GM12878 (cell line): ENCODE measurements at regions not wholly inside any gene's neighbourhood (a gene's known extent, or its start where the extent isn't known, plus 50 kb on each side); places are given as distances from the start of the nearest gene placed in this dataset.

Source experiments
- ATAC-seq: fragments of 200-7000 bp; cut with Tn5 transposase; 3 replicates; pipeline ENCODE4 v1.9.1; 2020; ENCODE audit warnings: mild to moderate bottlenecking, moderate library complexity
- BruUV-seq: library from RNA; stranded (reverse); fragments of 400-500 nt; replicated peaks from 2 replicates; lab custom pipeline; 2021; lab: Mats Ljungman, UMichigan
- CTCF ChIA-PET: fragments of 300-600 bp; sonication (Branson Sonifier 250); formaldehyde crosslinking; extraction: SDS; loops from one replicate; lab custom pipeline; 2021; ENCODE audit warnings: inconsistent platforms; lab: Yijun Ruan, JAX
- POLR2A ChIA-PET: fragments of 350-600 bp; formaldehyde crosslinking; extraction: SDS; loops from one replicate; lab custom pipeline; 2021; ENCODE audit warnings: inconsistent platforms; lab: Charles Lee
- RAD21 ChIA-PET: fragments of 300-600 bp; sonication (Branson Sonifier 250); formaldehyde crosslinking; loops from one replicate; lab custom pipeline; 2023; ENCODE audit warnings: antibody characterized with exemption; ENCODE audit not compliant: unreplicated experiment; lab: Charles Lee
- SMC1A ChIA-PET: fragments of 300-600 bp; sonication (Branson Sonifier 250); formaldehyde crosslinking; loops from one replicate; lab custom pipeline; 2023; ENCODE audit not compliant: unreplicated experiment, uncharacterized antibody; lab: Charles Lee
- DNase-seq: peaks from one replicate; pipeline ENCODE4 v3.0.0-alpha.2; 2011; ENCODE audit warnings: low read depth, low spot score
- FAIRE-seq: peaks from 3 replicates; lab custom pipeline; 2011; peaks lifted over from hg19 to GRCh38; lab: Jason Lieb, UNC
- H2AFZ ChIP-seq: 2 replicates; pipeline ENCODE4 v1.6.0; 2011; ENCODE audit warnings: low read depth, low read length, control low read depth; ENCODE audit not compliant: control insufficient read depth
- H3K27ac ChIP-seq: 2 replicates; pipeline ENCODE4 v1.5.1; 2011; ENCODE audit warnings: control low read depth; ENCODE audit not compliant: control insufficient read depth, insufficient read depth
- H3K27me3 ChIP-seq, 2 experiments: replicated peaks in 1 of 2; 2 replicates each; pipeline versions ENCODE4 v1.6.0 to v1.6.1; 2011; ENCODE audit warnings: low read length in 1 of 2; ENCODE audit not compliant: control insufficient read depth in 2 of 2, insufficient read depth in 2 of 2
- H3K36me3 ChIP-seq, 2 experiments: 2 replicates each; pipeline ENCODE4 v1.5.1; 2011; ENCODE audit warnings: low read length in 1 of 2; ENCODE audit not compliant: control insufficient read depth in 2 of 2, insufficient read depth in 2 of 2
- H3K4me1 ChIP-seq: 2 replicates; pipeline ENCODE4 v1.6.1; 2011; ENCODE audit warnings: mild to moderate bottlenecking, low read length, moderate library complexity, mixed read lengths; ENCODE audit not compliant: control insufficient read depth, insufficient read depth
- H3K4me2 ChIP-seq: 2 replicates; pipeline ENCODE4 v1.6.0; 2011; ENCODE audit warnings: control low read depth; ENCODE audit not compliant: control insufficient read depth, insufficient read depth
- H3K4me3 ChIP-seq: fragments of 200-600 bp; sonication (generic); 2 replicates; pipeline ENCODE4 v1.5.1; 2016
- H3K79me2 ChIP-seq: 2 replicates; pipeline ENCODE4 v1.6.0; 2011; ENCODE audit warnings: low read length; ENCODE audit not compliant: control insufficient read depth, insufficient read depth
- H3K9ac ChIP-seq: 2 replicates; pipeline ENCODE4 v1.8.0; 2011; ENCODE audit warnings: low read length, control low read depth, mixed read lengths; ENCODE audit not compliant: control insufficient read depth, insufficient read depth
- H3K9me3 ChIP-seq: replicated peaks from 3 replicates; pipeline ENCODE4 v1.5.1; 2011; ENCODE audit warnings: mild to moderate bottlenecking, low read length; ENCODE audit not compliant: control insufficient read depth, insufficient read depth
- H4K20me1 ChIP-seq: 2 replicates; pipeline ENCODE4 v1.6.0; 2011; ENCODE audit not compliant: control insufficient read depth, insufficient read depth
- ASH2L ChIP-seq: fragments of 300-600, 200-600 bp; sonication (generic); IDR thresholded peaks from 2 replicates; pipeline ENCODE4 v1.6.1; 2017; ENCODE audit warnings: low read depth, mild to moderate bottlenecking, borderline replicate concordance
- CBFB ChIP-seq: IDR thresholded peaks from 2 replicates; pipeline ENCODE4 v1.6.1; 2016; ENCODE audit warnings: antibody characterized with exemption, low read depth
- CBX5 ChIP-seq: sonication (generic); IDR thresholded peaks from 2 replicates; pipeline ENCODE4 v1.6.1; 2016; ENCODE audit warnings: low read depth, moderate library complexity, mild to moderate bottlenecking, inconsistent platforms
- CREB1 ChIP-seq: IDR thresholded peaks from 2 replicates; pipeline ENCODE4 v1.6.1; 2012; ENCODE audit warnings: low read depth, mild to moderate bottlenecking, inconsistent platforms
- EP300 ChIP-seq, 2 experiments: fragments of 150-350 bp in 1 of 2; IDR thresholded peaks; 2 replicates each; pipeline ENCODE4 v1.6.1; 2011 to 2012; ENCODE audit warnings: low read depth in 2 of 2, low read length in 2 of 2, borderline replicate concordance in 1 of 2, improper control_type of control experiment in 1 of 2, inconsistent platforms in 1 of 2; ENCODE audit not compliant: control insufficient read depth in 1 of 2
- HDAC2 ChIP-seq: fragments of 200-600 bp; sonication (generic); IDR thresholded peaks from 2 replicates; pipeline ENCODE4 v1.6.1; 2017
- IKZF2 ChIP-seq, 2 experiments: fragments of 450-650 bp; IDR thresholded peaks; 2 replicates each; pipeline ENCODE4 v1.6.1; 2017; ENCODE audit warnings: mild to moderate bottlenecking in 2 of 2, moderate library complexity in 2 of 2
- JUND ChIP-seq: IDR thresholded peaks from 2 replicates; pipeline ENCODE4 v1.6.1; 2012; ENCODE audit warnings: low read depth, mild to moderate bottlenecking, low read length, improper control_type of control experiment, moderate library complexity
- KDM1A ChIP-seq: fragments of 200-600 bp; sonication (generic); IDR thresholded peaks from 2 replicates; pipeline ENCODE4 v1.6.1; 2016; ENCODE audit warnings: borderline replicate concordance
- NBN ChIP-seq: fragments of 450-650 bp; IDR thresholded peaks from 2 replicates; pipeline ENCODE4 v1.6.1; 2016
- SIN3A ChIP-seq: IDR thresholded peaks from 2 replicates; pipeline ENCODE4 v1.6.1; 2012; ENCODE audit warnings: low read depth, low read length, improper control_type of control experiment
- SPI1 ChIP-seq: IDR thresholded peaks from 2 replicates; pipeline ENCODE4 v1.6.1; 2011; ENCODE audit warnings: low read depth, mild to moderate bottlenecking, low read length, moderate library complexity, borderline replicate concordance; ENCODE audit not compliant: insufficient read depth
- STAT1 ChIP-seq: fragments of 450-650 bp; conservative IDR thresholded peaks from 2 replicates; pipeline ENCODE4 v1.6.1; 2014; ENCODE audit warnings: antibody characterized with exemption, mild to moderate bottlenecking
- TBL1XR1 ChIP-seq: IDR thresholded peaks from 2 replicates; pipeline ENCODE4 v1.6.1; 2012; ENCODE audit warnings: low read depth, low read length, improper control_type of control experiment
- YY1 ChIP-seq: IDR thresholded peaks from 2 replicates; pipeline ENCODE4 v1.6.1; 2011; ENCODE audit warnings: low read depth, mild to moderate bottlenecking, low read length
- WGBS: methylation state at CpG from one replicate; pipeline ENCODE4 v1.1.6; 2016; ENCODE audit warnings: low lambda C conversion rate; ENCODE audit not compliant: insufficient replicate concordance, insufficient coverage; ENCODE audit errors: missing lambda C conversion rate; 5-methylcytosine and 5-hydroxymethylcytosine counted together
- in situ Hi-C: fragments of 300-500 bp; cut with MboI; formaldehyde crosslinking; loops from 9 replicates; pipeline ENCODE4 v1.14.3; 2018; ENCODE audit warnings: mixed read lengths
- intact Hi-C: fragments of 100-400 bp; cut with micrococcal nuclease; formaldehyde crosslinking; loops from one replicate; pipeline ENCODE4 v1.14.2; 2022; ENCODE audit not compliant: unreplicated experiment
- TF ChIP-seq, protein P1 (sequence below): IDR thresholded peaks from 2 replicates; pipeline ENCODE4 v1.6.1; 2011; ENCODE audit warnings: borderline replicate concordance, low read depth, mild to moderate bottlenecking, moderate library complexity, low read length; ENCODE audit not compliant: insufficient read depth, poor library complexity, severe bottlenecking

DNA sequence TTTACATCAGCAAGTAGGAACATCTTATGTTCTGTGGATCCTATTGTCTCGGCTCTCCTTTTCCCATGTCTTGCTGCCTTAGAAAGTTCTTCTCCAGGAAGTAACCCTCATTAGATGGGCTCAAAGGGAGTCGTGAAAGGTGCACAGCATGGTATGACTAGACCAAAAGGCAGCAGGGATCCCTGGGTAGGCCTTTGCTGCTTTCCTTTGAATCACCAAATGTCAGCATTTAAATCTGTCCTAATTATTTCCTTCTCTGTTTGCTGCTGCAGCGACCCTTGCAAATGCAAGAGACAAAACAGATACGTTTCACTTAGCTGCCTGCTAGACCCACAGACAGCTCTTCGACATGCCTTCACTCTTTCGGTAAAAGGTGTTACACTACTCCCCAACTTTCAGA lies 218.4 kb downstream of the ACTL7B start:
- ChIA-PET POLR2A (no interaction called here), CTCF (no interaction called here), SMC1A (no interaction called here), RAD21 (no interaction called here)
- Histone ChIP-seq H3K9me3 (no peaks in the 10 kb centered on the region), H3K27me3 (0 out of 4 replicates have a peak, but pooled peaks cover 0 to 2% of the 10 kb centered on the region in 2 experiments), H3K4me1 (no peaks in the 10 kb centered on the region), H3K27ac (no peak overlapping the region), H3K4me2 (no peak overlapping the region), H4K20me1 (no peaks in the 10 kb centered on the region), H3K36me3 (no peaks in the 10 kb centered on the region), H3K79me2 (no peaks in the 10 kb centered on the region), H3K4me3 (no peak overlapping the region), H2AFZ (no peak overlapping the region), H3K9ac (no peak overlapping the region)
- no peak for DNase-seq
- 8% methylated on average over 6 of the region's 6 CpGs for WGBS
- no peak for ATAC-seq
- no TSS peak for BruUV-seq
- TF ChIP-seq, protein P1, sequence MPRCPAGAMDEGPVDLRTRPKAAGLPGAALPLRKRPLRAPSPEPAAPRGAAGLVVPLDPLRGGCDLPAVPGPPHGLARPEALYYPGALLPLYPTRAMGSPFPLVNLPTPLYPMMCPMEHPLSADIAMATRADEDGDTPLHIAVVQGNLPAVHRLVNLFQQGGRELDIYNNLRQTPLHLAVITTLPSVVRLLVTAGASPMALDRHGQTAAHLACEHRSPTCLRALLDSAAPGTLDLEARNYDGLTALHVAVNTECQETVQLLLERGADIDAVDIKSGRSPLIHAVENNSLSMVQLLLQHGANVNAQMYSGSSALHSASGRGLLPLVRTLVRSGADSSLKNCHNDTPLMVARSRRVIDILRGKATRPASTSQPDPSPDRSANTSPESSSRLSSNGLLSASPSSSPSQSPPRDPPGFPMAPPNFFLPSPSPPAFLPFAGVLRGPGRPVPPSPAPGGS, result no peak
- no peak for TF ChIP-seq CBX5
- TF ChIP-seq SPI1, result no peak
- no peak for TF ChIP-seq NBN
- TF ChIP-seq CBFB, result no peak
- no peak for TF ChIP-seq STAT1
- TF ChIP-seq TBL1XR1, result no peak
- TF ChIP-seq EP300 (IDR thresholded peaks at IDR 0.05; ENCODE audit: borderline replicate concordance in 1 of 2, control insufficient read depth in 1 of 2, low read depth in 2 of 2, low read length in 2 of 2), result no peak
- TF ChIP-seq HDAC2, result no peak
- TF ChIP-seq SIN3A, result no peak
- TF ChIP-seq ASH2L, result no peak
- TF ChIP-seq CREB1, result no peak
- no peak for TF ChIP-seq KDM1A
- no peak for TF ChIP-seq JUND
- TF ChIP-seq IKZF2 (IDR thresholded peaks at IDR 0.05), result no peak
- TF ChIP-seq YY1, result no peak
- intact Hi-C loops (no loop called here), in situ Hi-C loops (no loop called here)
- no peak for FAIRE-seq
